ENCODE measurements at regions not wholly inside any gene's neighbourhood (a gene's known extent, or its start where the extent isn't known, plus 50 kb on each side); places are given as distances from the start of the nearest gene placed in this dataset.

GRCh38 chr12:127077262-127078045 lies 1189.5 kb upstream of the TMEM132C start:
- DNase-seq: no peak

DNA sequence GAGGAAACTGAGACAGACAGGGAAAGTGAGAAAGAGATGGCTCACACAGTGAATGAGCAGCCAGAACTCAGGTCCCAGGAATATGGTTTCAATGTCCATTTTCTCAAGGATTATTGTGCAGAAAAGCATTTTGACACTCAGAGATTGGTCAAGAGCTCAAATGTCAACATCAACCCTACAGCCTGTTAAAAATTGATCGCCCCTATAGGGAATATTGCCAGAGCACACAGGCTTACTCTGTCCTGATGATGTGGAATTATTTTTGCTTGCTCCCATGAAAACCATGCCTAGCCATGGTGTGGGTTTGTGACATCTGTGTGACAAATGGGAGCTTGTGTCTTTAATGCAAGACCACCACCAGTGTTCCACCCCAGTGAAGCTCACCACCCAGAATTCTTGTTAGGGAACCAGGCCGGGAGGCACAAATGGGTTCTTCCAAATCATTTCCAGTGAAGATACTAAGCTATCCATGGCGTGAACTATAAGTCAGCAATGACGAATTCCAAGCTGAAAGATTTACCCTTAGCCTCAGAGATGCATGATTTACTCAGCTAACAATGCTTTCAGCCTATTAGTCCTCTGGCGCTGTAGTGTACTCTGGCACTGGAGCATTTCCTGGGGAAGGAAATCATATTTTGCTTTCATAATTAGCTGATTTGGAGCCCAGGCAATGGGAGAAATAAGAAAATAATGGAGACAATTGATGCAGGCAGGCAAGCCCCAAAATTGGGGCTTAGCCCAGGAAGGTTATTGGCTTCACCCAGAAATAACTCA lies 1188.2 kb upstream of the TMEM132C start:
- no peak for DNase-seq

- DNase-seq: no peak
Observed at GRCh38 chr12:127079636-127080035, 1187.3 kb upstream of the TMEM132C start.

DNA sequence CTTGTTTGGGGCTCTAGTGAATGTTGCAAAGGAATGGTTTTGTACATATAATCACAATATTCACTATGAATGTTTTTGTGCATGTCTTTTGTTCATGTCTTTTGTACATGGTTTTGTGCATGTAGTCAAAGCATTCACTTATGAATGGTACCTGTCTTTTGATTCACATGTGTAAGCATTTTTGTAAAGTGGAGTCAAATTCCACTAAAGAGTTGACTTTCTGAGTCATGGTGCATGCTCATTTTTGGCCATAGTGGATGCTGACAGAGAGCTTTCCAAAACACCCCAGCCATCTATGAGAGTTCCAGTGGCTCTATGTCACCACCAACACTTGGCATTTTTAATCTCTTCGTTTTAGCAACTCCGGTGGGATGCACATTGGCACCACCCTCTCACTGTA lies 1185.9 kb upstream of the TMEM132C start:
- DNase-seq: no peak

DNA sequence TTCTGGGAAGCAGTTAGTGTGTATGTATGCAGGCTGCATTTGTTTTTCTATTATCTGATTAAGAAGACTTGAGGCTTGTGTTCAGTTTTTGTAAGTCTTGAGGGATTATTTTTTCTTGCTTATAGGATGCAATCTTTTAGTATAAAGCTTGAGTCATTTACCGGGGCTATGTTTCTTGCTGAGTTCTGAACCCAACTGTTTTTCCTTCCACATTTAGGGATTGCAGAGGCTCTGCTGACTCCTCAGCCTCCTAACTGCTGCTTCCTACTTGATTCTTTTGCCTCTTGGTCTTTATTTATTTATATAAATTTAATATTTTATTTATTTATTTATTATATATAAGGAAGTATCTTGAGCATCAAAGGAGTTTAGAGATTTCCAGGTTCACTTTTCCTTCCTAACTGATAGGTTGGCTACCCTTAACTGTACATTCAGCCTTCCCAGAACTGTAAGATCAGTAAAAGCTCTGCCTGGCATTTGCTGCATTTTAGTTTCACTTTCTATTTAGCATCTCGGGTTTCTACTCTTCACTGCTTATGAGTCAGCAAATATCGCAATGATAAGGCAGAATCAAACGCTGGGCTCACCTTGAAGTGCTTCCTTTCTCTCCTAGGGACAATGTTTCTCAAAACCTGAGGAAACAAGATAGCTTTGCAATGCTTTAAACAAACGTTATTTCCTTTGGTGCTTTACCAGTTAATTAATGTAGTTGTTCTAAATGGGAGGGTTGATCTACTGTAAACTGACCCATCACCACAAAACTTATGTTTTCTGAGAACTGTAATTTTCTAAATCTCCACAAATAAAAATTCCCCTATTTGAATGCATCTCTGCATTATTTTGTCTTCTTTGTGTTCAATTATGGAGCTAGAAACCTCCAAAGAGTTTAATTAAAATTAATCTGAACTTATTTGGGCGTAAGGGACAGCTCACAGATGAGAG lies 1183.7 kb upstream of the TMEM132C start:
- no peak for DNase-seq

DNA sequence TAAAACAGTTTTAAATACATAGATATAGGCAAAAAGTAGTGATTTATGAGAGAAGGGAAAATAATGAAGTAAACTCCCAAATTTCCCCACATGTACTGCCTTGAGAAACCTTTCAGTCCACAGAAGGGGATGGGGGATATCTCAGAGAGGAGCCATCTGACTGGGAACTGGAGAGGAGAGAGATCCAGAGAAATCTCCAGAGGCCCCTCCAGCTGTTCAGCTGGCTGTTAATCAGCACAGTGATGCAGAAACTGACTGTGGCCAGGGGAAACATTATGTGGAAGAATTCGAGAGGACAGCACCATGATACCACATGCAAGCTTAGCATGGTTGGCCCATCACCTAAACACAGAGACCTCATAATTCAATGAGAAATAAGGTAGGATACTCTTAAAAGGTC lies 1165.9 kb upstream of the TMEM132C start:
- DNase-seq: no peak

DNA sequence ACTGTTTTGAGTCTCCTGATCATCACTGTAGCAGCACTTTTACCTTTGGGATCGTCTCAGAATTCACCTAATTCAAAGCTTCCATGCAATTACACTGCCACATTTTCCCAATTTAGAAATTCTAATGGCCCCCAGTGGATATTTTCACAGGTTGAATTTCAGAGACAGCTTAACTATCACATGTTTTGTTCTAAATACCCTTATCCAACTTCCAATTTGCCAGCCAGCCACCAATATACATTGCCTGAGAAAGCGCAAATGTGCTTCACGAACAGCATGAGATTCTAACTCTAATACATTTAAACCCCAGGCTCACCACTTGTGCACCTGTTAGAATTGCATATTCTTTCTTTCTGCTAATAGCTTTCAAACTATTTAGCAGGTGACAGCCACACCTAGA lies 1160.9 kb upstream of the TMEM132C start:
- DNase-seq: no peak

DNA sequence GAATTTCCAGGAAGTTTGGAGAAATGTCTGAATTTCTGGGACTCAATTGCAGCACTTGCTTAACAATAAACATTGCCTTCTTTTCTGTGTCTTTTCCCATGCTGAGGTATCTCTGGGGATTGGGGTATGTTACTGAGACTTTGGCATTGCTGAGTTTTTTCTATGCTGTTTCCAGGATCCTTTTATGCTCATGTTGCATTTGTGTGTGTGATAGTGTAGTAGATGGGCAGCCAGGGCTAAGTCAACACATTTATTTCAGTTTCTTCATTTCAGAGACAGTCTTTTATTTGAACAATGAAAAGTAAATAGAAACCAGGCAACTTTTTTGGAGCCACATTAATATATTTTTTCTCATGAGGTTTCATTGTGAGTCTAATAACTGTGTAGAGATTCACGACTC lies 1160.3 kb upstream of the TMEM132C start:
- no peak for DNase-seq

- DNase-seq: no peak
Observed at GRCh38 chr12:127107744-127108143, 1159.2 kb upstream of the TMEM132C start.

DNA sequence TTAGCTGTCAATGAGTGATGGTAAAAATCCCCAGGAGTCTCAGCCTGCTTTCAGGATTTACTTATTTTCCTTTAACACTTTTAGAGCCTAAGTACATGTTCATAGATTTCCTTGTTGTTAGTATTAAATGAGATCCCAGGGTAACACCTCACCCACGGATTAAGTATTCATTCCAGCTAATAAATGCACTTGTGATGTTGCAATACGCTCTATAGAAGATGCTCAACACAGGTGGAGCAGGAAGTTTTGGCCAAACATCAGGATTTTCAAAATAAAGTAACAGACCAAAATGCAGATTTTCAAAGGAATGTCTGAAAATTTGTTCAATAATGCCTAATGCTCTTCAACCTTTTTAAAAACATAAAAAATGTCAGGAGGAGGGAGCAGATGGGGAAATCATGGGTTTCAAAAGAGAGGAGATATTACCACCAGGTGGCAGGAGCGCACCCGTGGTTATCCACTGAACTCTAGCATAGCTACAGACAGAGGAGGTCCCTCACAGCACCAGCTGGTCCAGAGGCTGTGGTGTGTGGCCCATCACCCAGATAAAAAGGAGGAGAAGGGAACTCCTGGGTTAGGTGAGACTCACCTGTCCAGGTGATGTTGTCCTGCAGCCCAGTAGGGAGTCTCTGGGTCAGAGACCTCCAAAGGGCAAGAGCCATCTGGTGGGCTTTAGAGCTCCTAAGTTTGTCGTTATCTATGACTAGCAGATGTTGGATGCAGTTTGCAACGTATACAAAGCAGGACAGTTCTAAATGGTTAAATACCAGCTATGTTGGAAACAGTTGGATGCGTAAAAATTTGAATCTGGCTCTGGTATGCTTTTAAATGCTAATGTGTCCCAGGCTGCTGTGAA lies 1158.4 kb upstream of the TMEM132C start:
- no peak for DNase-seq

- DNase-seq: no peak
Observed at GRCh38 chr12:127113945-127114344, 1153.0 kb upstream of the TMEM132C start.

DNA sequence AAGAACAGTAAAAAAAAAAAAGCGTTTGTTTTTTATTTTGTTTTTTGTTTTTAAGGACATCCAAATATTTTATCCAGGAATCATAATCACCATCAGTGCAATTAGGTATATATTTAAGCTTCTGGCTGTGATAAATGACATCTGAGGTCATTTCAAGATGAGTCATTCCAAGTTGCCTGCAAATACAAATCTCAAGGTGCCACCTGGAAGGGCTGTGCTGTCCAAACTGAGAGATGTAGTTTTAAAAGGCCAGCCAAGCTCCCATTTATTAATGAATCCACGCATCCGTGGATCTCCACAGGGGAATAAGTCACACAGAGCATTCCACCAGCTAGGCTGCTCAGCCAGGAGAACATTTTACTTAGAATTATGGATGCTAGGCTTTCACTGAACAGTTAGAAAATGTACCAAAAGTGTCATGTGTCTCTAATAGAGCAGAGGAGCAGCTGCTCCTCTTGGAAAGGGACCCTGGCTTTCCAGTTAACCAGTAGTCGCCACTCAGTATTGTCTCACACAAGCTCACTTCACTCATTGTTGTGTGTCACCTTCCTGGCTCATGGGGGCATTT lies 1151.4 kb upstream of the TMEM132C start:
- DNase-seq: no peak

- no peak for DNase-seq
Observed at GRCh38 chr12:127118251-127118650, 1148.7 kb upstream of the TMEM132C start.

DNA sequence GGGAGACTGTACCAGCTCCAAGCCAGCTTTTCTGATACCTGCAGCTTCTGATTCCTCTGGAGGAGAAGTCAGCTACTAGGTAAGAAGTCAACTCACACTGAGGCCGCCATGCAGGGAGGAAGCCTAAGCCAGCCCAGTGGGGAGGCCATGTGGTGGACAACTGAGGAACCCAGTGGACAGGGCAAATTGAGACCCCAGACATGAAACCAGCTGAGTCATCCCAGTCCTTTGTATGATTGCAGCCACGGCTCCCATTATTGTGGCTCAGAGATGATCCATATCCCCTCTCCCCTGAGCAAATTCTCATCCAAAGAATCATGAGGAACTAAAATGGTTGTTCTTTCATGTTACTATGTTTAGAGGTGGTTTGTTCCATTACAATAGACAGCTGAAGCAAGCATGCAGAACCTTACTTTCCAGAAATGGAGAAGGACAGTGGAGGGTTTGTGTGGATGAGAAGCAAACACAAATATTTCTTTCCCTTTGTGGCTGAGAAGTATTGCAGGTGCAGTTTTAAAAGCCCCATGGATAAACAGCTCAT lies 1147.3 kb upstream of the TMEM132C start:
- DNase-seq: no peak

DNA sequence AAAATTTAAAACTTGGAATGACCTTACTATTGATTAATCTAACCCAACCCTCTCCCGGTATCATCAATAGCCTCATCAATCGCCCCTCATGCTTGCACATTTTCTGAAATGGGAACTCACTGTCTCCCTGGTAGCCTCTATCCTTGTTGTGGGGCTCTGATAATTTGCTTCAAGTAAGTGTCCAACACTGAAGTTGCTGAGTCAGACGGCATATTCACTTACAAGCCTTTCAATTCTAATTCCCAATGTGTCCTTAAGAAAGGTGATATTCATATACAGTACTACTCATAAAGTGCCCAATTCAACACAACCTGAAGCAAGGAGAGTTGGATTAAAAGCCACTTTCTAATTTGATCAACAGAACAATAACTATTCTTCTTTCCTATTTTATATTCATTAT lies 1146.1 kb upstream of the TMEM132C start:
- DNase-seq: no peak

GRCh38 chr12:127121494-127122084 lies 1145.4 kb upstream of the TMEM132C start:
- no peak for DNase-seq

- no peak for DNase-seq
Observed at GRCh38 chr12:127125607-127126259, 1141.2 kb upstream of the TMEM132C start.

- DNase-seq: no peak
Observed at GRCh38 chr12:127126260-127126628, 1140.7 kb upstream of the TMEM132C start.

DNA sequence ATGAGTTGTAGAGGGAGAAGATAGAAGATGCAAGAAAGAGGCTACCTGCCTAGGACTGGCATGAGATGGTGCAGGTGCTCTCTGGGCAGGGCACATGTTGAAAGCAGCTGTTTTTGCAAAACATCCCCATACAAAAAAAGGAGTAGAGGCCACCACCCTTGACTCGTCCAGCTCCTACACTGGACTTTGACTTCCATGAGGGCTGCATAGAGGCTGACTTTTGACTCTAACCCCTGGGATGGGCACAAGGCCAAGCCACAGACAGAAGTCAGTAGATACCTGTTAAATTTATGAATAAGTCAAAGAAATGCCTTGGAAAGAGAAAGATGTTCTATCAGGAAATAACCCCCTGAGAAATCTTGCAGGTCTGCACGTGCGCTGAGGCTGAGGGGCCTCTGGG lies 1139.1 kb upstream of the TMEM132C start:
- DNase-seq: no peak

- DNase-seq: no peak
Observed at GRCh38 chr12:127130506-127131124, 1136.4 kb upstream of the TMEM132C start.
